MG63 (cell line): ENCODE measurements at regions not wholly inside any gene's neighbourhood (a gene's known extent, or its start where the extent isn't known, plus 50 kb on each side); places are given as distances from the start of the nearest gene placed in this dataset.
"Not testable (repeated sequence)": the region's sequence is repeated elsewhere in the genome, so short reads cannot be mapped to it uniquely, and the experiment has no call there.

Source experiments
- DNase-seq: peaks from one replicate; pipeline ENCODE4 v3.0.0-alpha.2; 2020
- H3K27me3 ChIP-seq: fragments of 250-450 bp; sonication (Bioruptor Pico); 2 replicates; pipeline ENCODE4 v1.5.1; 2020; ENCODE audit warnings: mild to moderate bottlenecking, moderate library complexity
- H3K36me3 ChIP-seq: fragments of 250-450 bp; sonication (Bioruptor Pico); 2 replicates; pipeline ENCODE4 v1.5.1; 2020; ENCODE audit warnings: mild to moderate bottlenecking, moderate library complexity
- H3K4me3 ChIP-seq: fragments of 250-450 bp; sonication (Bioruptor Pico); 2 replicates; pipeline ENCODE4 v1.5.1; 2020; ENCODE audit warnings: mild to moderate bottlenecking, moderate library complexity
- H3K9me3 ChIP-seq: fragments of 250-450 bp; sonication (Bioruptor Pico); 2 replicates; pipeline ENCODE4 v1.5.1; 2020; ENCODE audit warnings: mild to moderate bottlenecking, moderate library complexity

DNA sequence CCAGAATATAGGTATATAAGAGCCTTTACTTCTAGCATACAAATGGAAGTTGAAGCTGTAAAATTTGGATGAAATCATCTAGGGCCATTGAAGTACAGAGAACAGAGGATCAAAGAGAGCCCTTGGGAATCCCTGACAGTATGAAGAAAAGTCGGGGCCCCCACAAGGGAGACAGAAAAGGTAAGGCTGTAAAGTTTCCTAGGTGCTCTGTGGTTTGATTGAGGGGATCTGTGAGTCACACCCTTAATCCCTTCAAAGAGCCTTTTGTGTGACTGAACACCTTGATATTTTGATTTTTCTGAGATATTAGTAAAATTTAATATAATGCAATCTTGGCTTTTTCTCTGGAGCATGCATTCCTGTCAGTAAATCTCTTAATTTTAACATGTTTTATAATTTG lies 961.7 kb upstream of the TMEFF2 start:
- H3K4me3 ChIP-seq, result no peak overlapping the region
- DNase-seq, result no peak

DNA sequence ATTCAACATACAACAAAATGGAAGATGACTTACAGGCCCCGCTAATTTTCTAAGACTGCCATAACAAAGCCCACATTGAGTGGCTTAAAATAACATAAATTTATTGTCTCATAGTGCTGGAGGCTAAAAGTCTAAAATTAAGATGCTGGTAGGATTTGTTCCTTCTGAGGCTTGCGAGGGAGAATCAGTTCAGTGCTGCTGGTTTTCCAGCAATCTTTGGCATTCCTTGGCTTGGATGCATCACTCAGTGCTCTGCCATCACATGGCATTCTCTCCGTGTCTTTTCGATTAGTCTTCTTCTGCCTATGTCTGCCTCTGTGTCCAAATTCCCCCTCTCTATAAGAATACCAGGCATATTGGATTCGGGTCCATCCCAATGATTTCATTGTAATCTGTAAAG lies 959.3 kb upstream of the TMEFF2 start:
- Histone ChIP-seq H3K27me3 (no peaks in the 10 kb centered on the region), H3K4me3 (no peak overlapping the region), H3K9me3 (no peaks in the 10 kb centered on the region), H3K36me3 (no peaks in the 10 kb centered on the region)
- no peak for DNase-seq

More for the DNA sequence above, 961.7 kb upstream of the TMEFF2 start:
- H3K36me3 ChIP-seq, result no peaks in the 10 kb centered on the region
- no peaks in the 10 kb centered on the region for H3K27me3 ChIP-seq
- no peaks in the 10 kb centered on the region for H3K9me3 ChIP-seq

DNA sequence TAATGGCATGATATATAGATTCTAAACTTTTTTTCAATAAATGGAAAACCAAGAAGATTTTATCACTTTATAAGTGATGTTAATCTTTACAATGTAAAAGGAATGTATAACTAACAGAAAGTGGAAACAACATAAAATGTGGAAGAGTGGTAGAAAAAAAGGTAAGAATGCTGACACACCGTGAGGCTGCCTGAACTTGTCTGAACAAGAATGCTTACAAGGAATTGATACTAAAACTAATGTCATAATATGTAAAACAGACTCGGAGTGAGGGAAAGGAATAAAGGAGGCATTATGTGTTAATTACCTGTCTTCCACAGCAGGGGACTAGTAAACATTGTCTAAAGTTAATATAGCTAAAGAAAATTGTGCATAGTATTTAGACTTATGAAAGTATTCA lies 958.8 kb upstream of the TMEFF2 start:
- DNase-seq, result no peak
- no peak overlapping the region for H3K4me3 ChIP-seq
- H3K36me3 ChIP-seq, result no peaks in the 10 kb centered on the region
- H3K27me3 ChIP-seq, result no peaks in the 10 kb centered on the region
- no peaks in the 10 kb centered on the region for H3K9me3 ChIP-seq

DNA sequence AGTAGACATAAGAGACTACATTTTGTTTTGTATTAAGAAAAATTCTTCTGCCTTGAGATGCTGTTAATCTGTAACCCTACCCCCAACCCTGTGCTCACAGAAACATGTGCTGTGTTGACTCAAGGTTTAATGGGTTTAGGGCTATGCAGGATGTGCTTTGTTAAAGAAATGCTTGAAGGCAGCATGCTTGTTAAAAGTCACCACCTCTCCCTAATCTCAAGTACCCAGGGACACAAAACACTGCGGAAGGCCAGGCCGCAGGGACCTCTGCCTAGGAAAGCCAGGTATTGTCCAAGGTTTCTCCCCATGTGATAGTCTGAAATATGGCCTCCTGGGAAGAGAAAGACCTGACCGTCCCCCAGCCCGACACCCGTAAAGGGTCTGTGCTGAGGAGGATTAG lies 947.7 kb upstream of the TMEFF2 start:
- not testable (repeated sequence) for H3K4me3 ChIP-seq, H3K27me3 ChIP-seq, H3K9me3 ChIP-seq, DNase-seq, H3K36me3 ChIP-seq

DNA sequence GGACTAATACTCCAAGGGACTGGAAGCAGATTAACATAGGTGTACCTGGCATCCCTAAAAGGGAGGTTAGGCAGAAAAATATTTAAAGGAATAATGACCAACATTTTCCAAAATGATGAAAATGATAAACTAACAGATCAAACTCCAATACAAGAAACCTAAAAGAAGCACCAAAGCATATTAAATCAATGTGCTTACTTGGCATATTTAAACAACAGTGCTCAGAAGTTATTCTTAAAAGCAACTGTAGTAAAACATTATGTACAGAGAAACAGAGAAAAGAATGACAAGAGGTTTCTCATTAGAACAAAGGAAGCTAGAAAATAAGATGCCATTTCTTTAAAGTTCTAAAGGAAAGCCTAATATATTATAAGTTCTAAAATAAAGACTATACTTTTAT lies 947.3 kb upstream of the TMEFF2 start:
- Histone ChIP-seq H3K36me3 (no peaks in the 10 kb centered on the region), H3K4me3 (no peak overlapping the region), H3K9me3 (no peaks in the 10 kb centered on the region), H3K27me3 (no peaks in the 10 kb centered on the region)
- DNase-seq, result no peak

DNA sequence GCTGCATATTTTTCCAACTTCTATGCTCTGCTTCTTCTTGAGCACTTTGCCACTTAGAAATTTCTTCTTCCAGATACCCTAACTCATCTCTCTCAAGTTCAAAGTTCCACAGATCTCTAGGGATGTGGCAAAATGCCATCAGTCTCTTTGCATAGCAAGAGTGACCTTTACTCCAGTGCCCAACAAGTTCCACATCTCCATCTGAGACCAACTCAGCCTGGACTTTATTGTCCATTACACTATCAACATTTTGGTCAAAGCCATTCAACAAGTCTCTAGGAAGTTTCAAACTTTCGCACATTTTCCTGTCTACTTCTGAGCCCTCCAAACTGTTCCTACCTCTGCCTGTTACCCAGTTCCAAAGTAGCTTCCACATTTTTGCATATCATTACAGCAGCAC lies 946.2 kb upstream of the TMEFF2 start:
- not testable (repeated sequence) for H3K4me3 ChIP-seq, H3K36me3 ChIP-seq, DNase-seq, H3K27me3 ChIP-seq, H3K9me3 ChIP-seq

DNA sequence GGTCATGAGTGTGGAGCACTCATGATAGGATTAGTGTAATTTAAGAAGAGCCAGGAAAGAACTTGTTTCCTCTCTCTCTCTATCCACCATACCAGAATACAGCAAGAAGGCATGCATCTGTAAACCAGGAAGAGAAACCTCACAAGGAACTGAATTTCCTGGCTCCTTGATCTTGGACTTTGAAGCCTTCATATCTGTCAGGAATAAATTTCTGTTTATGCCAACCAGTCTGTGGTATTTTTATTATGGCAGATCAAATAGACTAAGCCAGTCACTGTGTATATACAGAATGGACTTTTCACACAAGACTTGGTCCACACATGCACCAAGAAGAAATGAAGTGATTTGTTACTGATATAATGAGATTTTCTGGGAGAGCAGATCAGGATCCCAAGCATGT lies 930.1 kb upstream of the TMEFF2 start:
- H3K27me3 ChIP-seq, result no peaks in the 10 kb centered on the region
- no peak overlapping the region for H3K4me3 ChIP-seq
- no peaks in the 10 kb centered on the region for H3K9me3 ChIP-seq
- H3K36me3 ChIP-seq, result no peaks in the 10 kb centered on the region
- DNase-seq, result no peak

DNA sequence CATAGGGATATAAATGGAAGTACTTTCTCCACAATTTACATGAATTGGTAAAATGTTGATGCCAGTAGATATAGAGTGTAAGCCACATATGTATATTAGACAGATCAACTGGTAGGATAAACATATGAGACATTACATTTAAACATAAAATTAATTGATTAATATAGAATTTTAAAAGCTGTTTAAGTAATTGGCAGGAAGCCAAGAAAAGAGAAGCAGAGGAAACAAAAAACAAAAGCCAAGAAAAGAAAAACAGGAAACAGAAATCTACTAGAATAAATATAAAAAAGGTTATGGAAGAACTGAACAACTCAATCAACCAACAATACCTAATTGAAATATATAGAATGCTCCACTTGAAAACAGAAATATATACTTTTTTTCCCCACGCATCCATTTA lies 920.1 kb upstream of the TMEFF2 start:
- Histone ChIP-seq H3K9me3 (no peaks in the 10 kb centered on the region), H3K27me3 (no peaks in the 10 kb centered on the region), H3K4me3 (no peak overlapping the region), H3K36me3 (no peaks in the 10 kb centered on the region)
- DNase-seq, result no peak

DNA sequence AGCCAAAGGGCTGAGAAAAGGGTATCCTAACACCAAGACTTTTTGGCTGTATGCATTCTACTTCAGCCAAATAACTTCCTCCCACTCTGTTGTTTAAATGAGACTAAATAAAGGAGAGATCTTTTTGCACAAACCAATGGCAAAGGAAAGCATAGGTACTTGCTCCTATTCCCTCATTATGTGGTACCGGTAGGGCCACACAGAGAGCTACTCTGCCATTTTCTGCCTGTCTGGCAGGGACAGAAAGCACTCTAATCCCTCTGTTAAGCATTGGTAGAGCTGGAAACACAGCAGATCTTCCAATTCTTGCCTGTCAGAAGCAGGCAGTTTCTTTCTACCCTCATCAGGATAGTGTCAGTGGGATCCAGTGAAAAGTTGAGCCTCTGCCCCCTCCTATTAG lies 918.3 kb upstream of the TMEFF2 start:
- Histone ChIP-seq H3K27me3 (no peaks in the 10 kb centered on the region), H3K4me3 (no peak overlapping the region), H3K36me3 (no peaks in the 10 kb centered on the region), H3K9me3 (no peaks in the 10 kb centered on the region)
- no peak for DNase-seq

DNA sequence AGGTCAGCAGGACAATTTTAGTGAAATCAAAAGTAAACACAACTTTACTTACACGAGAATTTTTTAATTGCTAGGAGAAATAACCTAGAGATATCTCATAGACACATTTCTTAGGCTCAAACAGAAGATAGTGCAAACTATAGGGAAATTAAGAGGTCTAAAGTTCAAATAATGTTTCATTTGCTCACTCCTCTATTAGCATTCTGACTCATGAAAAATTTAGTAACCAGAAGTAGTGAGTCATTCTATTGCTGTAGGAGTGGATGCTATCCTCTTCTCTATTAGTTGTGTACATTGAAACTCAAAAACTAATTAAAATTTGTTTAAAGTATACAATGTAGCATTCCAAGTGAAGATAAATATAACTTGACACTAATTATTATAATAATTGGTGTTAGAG lies 908.3 kb upstream of the TMEFF2 start:
- no peaks in the 10 kb centered on the region for H3K27me3 ChIP-seq
- no peak overlapping the region for H3K4me3 ChIP-seq
- no peak for DNase-seq
- no peaks in the 10 kb centered on the region for H3K36me3 ChIP-seq
- H3K9me3 ChIP-seq, result no peaks in the 10 kb centered on the region

DNA sequence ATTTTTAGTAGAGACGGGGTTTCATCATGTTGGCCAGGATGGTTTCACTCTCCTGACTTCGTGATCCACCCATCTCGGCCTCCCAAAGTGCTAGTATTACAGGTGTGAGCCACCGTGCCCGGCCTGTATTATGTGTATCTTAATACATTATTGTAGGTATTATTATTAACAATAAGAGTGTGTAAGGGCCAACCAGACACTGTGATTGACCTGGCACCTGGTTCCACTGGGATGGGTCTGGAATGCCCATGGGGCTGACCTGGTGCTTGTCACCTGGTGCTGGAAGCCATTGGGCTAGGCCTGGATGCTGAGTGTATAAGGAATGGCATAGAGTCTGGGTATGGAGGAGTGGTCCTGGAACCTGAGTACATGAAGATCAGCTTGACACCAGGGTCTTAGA lies 906.9 kb upstream of the TMEFF2 start:
- Histone ChIP-seq H3K9me3 (no peaks in the 10 kb centered on the region), H3K4me3 (no peak overlapping the region), H3K36me3 (no peaks in the 10 kb centered on the region), H3K27me3 (no peaks in the 10 kb centered on the region)
- no peak for DNase-seq

DNA sequence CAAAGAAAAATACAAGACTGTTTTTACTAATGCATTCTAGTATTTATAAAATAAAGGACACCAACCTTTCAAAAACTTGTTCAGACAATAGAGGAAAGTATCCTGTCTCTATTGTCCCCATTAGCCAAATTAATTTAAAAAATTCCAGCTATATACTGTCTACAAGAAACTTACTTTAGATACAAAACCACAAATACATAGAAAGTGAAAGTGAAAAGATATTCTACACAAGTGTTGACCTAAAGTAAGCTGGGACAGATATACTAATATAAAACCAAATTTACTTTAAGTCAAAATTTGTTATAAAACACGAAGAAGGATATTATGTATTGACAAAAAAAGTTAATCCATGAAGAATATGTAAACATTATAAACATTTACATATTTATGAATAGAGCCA lies 893.3 kb upstream of the TMEFF2 start:
- Histone ChIP-seq H3K27me3 (no peaks in the 10 kb centered on the region), H3K9me3 (no peaks in the 10 kb centered on the region), H3K4me3 (no peak overlapping the region), H3K36me3 (no peaks in the 10 kb centered on the region)
- DNase-seq, result no peak

DNA sequence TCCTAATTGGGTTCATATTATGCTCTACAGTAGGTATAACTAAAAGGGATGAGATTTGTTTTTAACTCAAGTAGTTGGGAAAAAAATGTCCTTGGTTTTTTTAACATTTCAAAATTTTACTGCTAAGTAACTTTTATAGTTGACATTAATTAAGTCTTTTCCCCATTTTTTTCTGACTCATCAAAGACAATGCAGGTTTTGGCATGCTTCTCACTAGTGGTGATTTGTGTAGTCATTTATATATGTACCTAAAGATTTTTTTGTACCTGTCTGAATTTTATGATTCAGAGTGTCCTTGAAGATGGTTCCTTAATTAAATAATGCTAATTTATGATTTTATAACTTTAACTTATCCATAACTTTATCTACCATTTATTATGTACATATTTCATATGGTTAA lies 882.3 kb upstream of the TMEFF2 start:
- H3K4me3 ChIP-seq, result no peak overlapping the region
- H3K9me3 ChIP-seq, result no peaks in the 10 kb centered on the region
- DNase-seq, result no peak
- H3K27me3 ChIP-seq, result no peaks in the 10 kb centered on the region
- no peaks in the 10 kb centered on the region for H3K36me3 ChIP-seq

DNA sequence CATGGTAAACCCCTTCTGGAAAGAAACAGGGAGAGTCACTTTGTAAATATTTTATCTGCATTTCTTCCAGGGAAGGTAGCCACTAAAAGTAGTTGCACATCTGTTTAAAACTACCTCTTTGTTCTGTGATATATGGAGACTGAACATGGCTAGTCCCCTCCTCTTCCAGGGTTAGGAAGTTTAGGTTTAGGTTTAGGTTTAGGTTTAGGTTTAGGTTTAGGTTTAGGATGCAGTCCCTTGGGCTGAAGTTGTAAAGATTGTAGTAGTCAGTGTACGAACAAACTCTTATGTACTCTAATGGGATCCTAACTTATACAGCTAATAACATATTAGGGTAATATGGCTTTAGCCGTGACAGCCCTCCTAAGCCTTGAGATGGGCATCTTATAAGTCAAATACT lies 880.2 kb upstream of the TMEFF2 start:
- H3K27me3 ChIP-seq, result no peaks in the 10 kb centered on the region
- no peak for DNase-seq
- no peaks in the 10 kb centered on the region for H3K36me3 ChIP-seq
- H3K4me3 ChIP-seq, result no peak overlapping the region
- H3K9me3 ChIP-seq, result no peaks in the 10 kb centered on the region

DNA sequence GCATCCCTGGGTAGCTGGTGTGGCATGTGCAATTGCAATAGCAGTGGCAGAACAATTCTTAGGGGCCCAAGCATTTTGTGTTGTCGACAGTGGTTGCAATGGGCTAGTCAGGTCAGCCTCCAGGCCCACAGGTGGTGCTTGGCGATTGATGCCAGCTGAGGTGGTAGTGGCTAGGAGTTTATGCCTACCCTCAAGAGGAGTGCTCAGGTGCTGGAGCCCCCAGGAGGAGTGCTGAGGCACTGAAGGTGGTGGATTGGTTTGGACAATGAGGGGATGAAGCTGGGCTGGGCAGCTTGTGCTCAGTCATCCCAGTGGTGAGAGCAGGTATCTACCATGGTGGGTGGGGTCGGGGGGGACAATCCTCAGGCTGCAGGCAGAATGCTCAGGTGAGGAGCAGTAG lies 877.9 kb upstream of the TMEFF2 start:
- H3K36me3 ChIP-seq, result no peaks in the 10 kb centered on the region
- H3K27me3 ChIP-seq, result no peaks in the 10 kb centered on the region
- H3K4me3 ChIP-seq, result no peak overlapping the region
- no peaks in the 10 kb centered on the region for H3K9me3 ChIP-seq
- no peak for DNase-seq

DNA sequence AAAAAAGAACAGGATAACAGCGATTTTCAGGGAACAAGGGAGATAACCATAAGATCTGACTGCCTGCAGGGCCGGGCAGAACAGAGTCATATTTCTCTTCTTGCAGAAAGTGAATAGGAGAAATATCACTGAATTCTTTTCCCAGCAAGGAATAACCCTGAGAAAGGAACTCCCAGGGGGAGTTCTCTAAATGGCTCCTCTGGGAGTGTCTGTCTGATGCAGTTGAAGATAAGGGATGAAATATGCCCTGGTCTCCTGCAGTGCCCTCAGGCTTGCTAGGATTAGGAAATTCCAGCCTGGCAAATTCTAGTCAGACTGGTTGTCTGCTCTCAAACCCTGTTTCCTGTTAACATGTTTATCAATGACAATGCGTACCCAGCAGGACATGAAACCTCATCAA lies 830.8 kb upstream of the TMEFF2 start:
- not testable (repeated sequence) for H3K9me3 ChIP-seq, H3K36me3 ChIP-seq, DNase-seq, H3K27me3 ChIP-seq, H3K4me3 ChIP-seq

DNA sequence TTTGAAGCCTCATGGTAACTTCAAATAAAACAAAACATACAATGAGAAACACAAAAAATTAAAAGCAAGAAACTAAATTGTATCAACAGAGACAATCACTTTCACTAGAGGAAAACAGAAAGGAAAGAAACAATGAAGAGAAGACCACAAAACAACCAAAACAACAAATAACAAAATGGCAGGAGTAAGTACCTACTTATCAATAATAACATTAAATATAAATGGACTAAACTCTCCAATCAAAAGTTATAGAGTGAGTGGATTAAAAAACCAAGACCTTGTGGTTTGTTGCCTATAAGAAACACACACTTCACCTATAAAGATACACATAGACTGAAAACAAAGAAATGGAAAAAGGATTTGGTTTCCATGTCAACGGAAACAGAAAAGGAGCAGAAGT lies 830.1 kb upstream of the TMEFF2 start:
- DNase-seq, result no peak
- Histone ChIP-seq H3K9me3 (peaks cover 2% of the 10 kb centered on the region; the same call in 1 of the 2 replicates), H3K4me3 (no peak overlapping the region), H3K27me3 (no peaks in the 10 kb centered on the region), H3K36me3 (no peaks in the 10 kb centered on the region)

DNA sequence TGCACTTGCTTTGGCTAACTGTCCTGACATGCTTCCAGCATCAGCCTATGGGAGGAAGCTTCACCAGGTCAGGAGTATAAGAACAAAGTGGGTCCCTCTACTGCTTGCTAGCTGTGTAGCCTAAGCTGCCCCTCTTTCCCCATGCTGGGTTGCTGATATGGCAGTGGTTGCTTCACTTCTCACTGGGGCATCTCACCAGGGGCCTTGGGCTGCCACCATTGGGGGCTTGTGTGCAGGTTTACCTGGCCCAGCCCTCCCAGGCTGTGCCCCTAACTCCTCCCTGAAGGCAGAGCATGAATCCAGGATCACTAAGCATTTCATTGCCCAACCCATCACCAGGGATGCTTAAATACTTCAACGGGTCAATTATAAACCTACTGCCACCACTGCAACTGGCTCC lies 817.1 kb upstream of the TMEFF2 start:
- Histone ChIP-seq H3K27me3 (no peaks in the 10 kb centered on the region), H3K36me3 (no peaks in the 10 kb centered on the region), H3K4me3 (no peak overlapping the region), H3K9me3 (no peaks in the 10 kb centered on the region; the same call in 1 of the 2 replicates)
- no peak for DNase-seq

DNA sequence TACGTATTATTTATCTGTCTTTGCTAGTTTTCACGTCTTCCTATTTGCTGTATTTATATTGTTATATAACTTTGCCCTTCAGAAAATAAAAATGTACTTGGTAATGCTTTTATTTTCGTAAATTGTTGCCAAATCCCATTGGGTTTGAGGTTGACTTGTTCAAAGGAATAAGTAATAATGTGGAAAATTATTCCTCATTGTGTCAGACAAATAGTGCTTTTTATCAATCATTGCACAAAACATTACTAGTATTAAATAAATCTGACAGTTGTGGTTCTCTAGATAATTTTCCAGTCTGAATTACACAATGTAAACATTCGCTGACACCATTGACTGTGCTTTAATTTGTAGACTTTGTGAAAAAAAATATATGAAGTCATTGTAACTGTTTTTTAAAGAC lies 798.3 kb upstream of the TMEFF2 start:
- Histone ChIP-seq H3K9me3 (no peaks in the 10 kb centered on the region), H3K27me3 (no peaks in the 10 kb centered on the region), H3K36me3 (no peaks in the 10 kb centered on the region), H3K4me3 (no peak overlapping the region)
- no peak for DNase-seq
